Heart right ventricle (tissue), 16 donors: ENCODE measurements at regions not wholly inside any gene's neighbourhood (a gene's known extent, or its start where the extent isn't known, plus 50 kb on each side); places are given as distances from the start of the nearest gene placed in this dataset.

Source experiments
- ATAC-seq, 8 donors: fragments of 200-7000 bp; cut with Tn5 transposase; one replicate each; pipeline ENCODE4 v1.9.1; 2020; ENCODE audit warnings: mild to moderate bottlenecking in 8 of 8, moderate library complexity in 8 of 8, moderate number of reproducible peaks in 1 of 8
- DNase-seq, 2 donors: peaks; one replicate each; pipeline ENCODE4 v3.0.0-alpha.2; 2020
- H3K27ac ChIP-seq, 10 donors: fragments of 200-600 bp; sonication (generic) in 2 of 10; one replicate each; pipeline versions ENCODE4 v1.5.0 to v1.8.0; 2020 to 2022; ENCODE audit warnings: mild to moderate bottlenecking in 3 of 10
- H3K27me3 ChIP-seq, 7 donors: fragments of 200-600 bp; one replicate each; pipeline ENCODE4 v1.8.0; 2021 to 2022; ENCODE audit warnings: mild to moderate bottlenecking in 2 of 7
- H3K36me3 ChIP-seq, 9 donors: fragments of 200-600 bp; sonication (generic) in 1 of 9; one replicate each; pipeline versions ENCODE4 v1.5.0 to v1.8.0; 2020 to 2022; ENCODE audit warnings: mild to moderate bottlenecking in 2 of 9
- H3K4me1 ChIP-seq, 9 donors: fragments of 200-600 bp; sonication (generic) in 1 of 9; one replicate each; pipeline versions ENCODE4 v1.5.0 to v1.8.0; 2020 to 2022; ENCODE audit warnings: mild to moderate bottlenecking in 4 of 9
- H3K4me3 ChIP-seq, 10 donors: fragments of 200-600 bp; sonication (generic) in 2 of 10; one replicate each; pipeline versions ENCODE4 v1.5.0 to v1.8.0; 2020 to 2022; ENCODE audit warnings: mild to moderate bottlenecking in 7 of 10, moderate library complexity in 2 of 10
- H3K9me3 ChIP-seq, 11 donors: fragments of 200-600 bp in 10 of 11; sonication (generic) in 2 of 11; one replicate each; pipeline versions ENCODE4 v1.5.0 to v1.8.0; 2013 to 2022; ENCODE audit warnings: mild to moderate bottlenecking in 2 of 11, control low read depth in 1 of 11, moderate library complexity in 1 of 11
- CTCF ChIP-seq, 9 donors: fragments of 200-600 bp; sonication (generic) in 2 of 9; IDR thresholded peaks; one replicate each; pipeline versions ENCODE4 v1.5.0 to v1.8.0; 2021 to 2022; ENCODE audit warnings: antibody characterized with exemption in 9 of 9, mild to moderate bottlenecking in 5 of 9, moderate library complexity in 1 of 9
- WGBS, 2 donors: extraction: QIAGEN DNeasy Blood & Tissue Kit; methylation state at CpG; one replicate each; pipeline ENCODE4 v1.1.7; 2013; ENCODE audit warnings: inconsistent platforms in 1 of 2; 5-methylcytosine and 5-hydroxymethylcytosine counted together
- intact Hi-C, 10 donors: fragments of 100-400 bp; cut with DNase I; formaldehyde crosslinking; loops; one replicate each; pipeline versions ENCODE4 v1.11.1 to v1.14.2; 2022
- donor health status: Arrhythmogenic right ventricular cardiomyopathy.
- donor health status: ischemic (EF 13 %, LVEDD 7.1; RV severe dilation, severe dysfunction).
- donor health status: healthy with polysubstance abuse.
- donor health status: DM: no; HTN: yes; CAD: no.
- donor health status: DM: no; HTN: no; CAD: no.
- donor health status: ischemic (EF 25% LVEDD 6.9; RV normal size, moderate dysfunction).
- donor health status: ischemic (EF 25% LVEDD 5.7; RV mildly dilated, moderate dysfunction).
- donor health status: healthy.
- donor health status: DM: yes; HTN: yes; CAD: no.
- donor health status: Ischemic cardiomyopathy.
- donor health status: ischemic (EF 35%, LVEDD 5.7; RV mildly dilated, moderate dysfunction).
- donor health status: nonischemic (EF 11% LVEDD 7.7; RV severe dilation, severe dysfunction).
- donor health status: DM: yes; HTN: yes; CAD: no.
- donor health status: PGD.
- donor health status: ischemic (EF 29% LVEDD 5.4; RV normal size, mild dysfunction).
- donor health status: nonischemic (EF 23%, LVEDD 6.1; RV moderate dilation, normal function).

- DNase-seq (no peak), ATAC-seq (no peak)
- no peak overlapping the region for H3K4me3 ChIP-seq
- no peaks in the 10 kb centered on the region for H3K27me3 ChIP-seq
- H3K27ac ChIP-seq = no peak overlapping the region
- intact Hi-C loops = no loop called here
- no peaks in the 10 kb centered on the region for H3K4me1 ChIP-seq
- 55 to 61% methylated on average over 2 of the region's 2 CpGs for WGBS, 2 donors
- H3K9me3 ChIP-seq = peaks cover 0 to 19% (median 0%) of the 10 kb centered on the region in 11 donors
- TF ChIP-seq CTCF (IDR thresholded peaks at IDR 0.05) = no peak
- no peaks in the 10 kb centered on the region for H3K36me3 ChIP-seq
These were observed 127.2 kb upstream of the THY1 start for GRCh38 chr11:119550053-119550752.

- no peak overlapping the region for H3K27ac ChIP-seq
- no peaks in the 10 kb centered on the region for H3K27me3 ChIP-seq
- DNase-seq (no peak), ATAC-seq (no peak)
- WGBS, 2 donors = 81 to 94% methylated on average over 5 of the region's 5 CpGs
- intact Hi-C loops = no loop called here
- peaks cover 0 to 17% (median 0%) of the 10 kb centered on the region in 11 donors for H3K9me3 ChIP-seq
- H3K4me1 ChIP-seq = no peaks in the 10 kb centered on the region
- H3K4me3 ChIP-seq = no peak overlapping the region
- TF ChIP-seq CTCF (IDR thresholded peaks at IDR 0.05) = no peak
- H3K36me3 ChIP-seq = no peaks in the 10 kb centered on the region
These were observed 124.5 kb upstream of the THY1 start for GRCh38 chr11:119547511-119547910.

GRCh38 chr11:119545978-119546915 is 123.3 kb upstream of the THY1 start:
- H3K4me1 ChIP-seq = no peaks in the 10 kb centered on the region
- no peaks in the 10 kb centered on the region for H3K36me3 ChIP-seq
- ATAC-seq (no peak), DNase-seq (no peak)
- peaks cover 0 to 8% (median 0%) of the 10 kb centered on the region in 7 donors for H3K27me3 ChIP-seq
- H3K27ac ChIP-seq = no peak overlapping the region
- no peak for TF ChIP-seq CTCF (IDR thresholded peaks at IDR 0.05)
- 88 to 89% methylated on average over 13 of the region's 13 CpGs for WGBS, 2 donors
- H3K9me3 ChIP-seq = peaks cover 0 to 14% (median 0%) of the 10 kb centered on the region in 11 donors
- no peak overlapping the region for H3K4me3 ChIP-seq
- intact Hi-C loops = no loop called here

GRCh38 chr11:119540370-119541125 is 117.6 kb upstream of the THY1 start:
- no peaks in the 10 kb centered on the region for H3K9me3 ChIP-seq
- no peak for TF ChIP-seq CTCF (IDR thresholded peaks at IDR 0.05)
- 87 to 89% methylated on average over 7 of the region's 7 CpGs for WGBS, 2 donors
- no peaks in the 10 kb centered on the region for H3K36me3 ChIP-seq
- ATAC-seq (no peak), DNase-seq (no peak)
- no peak overlapping the region for H3K27ac ChIP-seq
- no peaks in the 10 kb centered on the region for H3K4me1 ChIP-seq
- H3K27me3 ChIP-seq = peaks cover 0 to 27% (median 0%) of the 10 kb centered on the region in 7 donors
- intact Hi-C loops = no loop called here
- no peak overlapping the region for H3K4me3 ChIP-seq
